ENCODE measurements at regions not wholly inside any gene's neighbourhood (a gene's known extent, or its start where the extent isn't known, plus 50 kb on each side); places are given as distances from the start of the nearest gene placed in this dataset.

GRCh38 chr7:124679146-124679545 is 86.4 kb downstream of the GPR37 start:
- Histone ChIP-seq H3K23ac (ENCODE audit: insufficient read length) (no peak overlapping the region), H2BK20ac (ENCODE audit: low read length) (no peak overlapping the region), H3K14ac (ENCODE audit: insufficient read length) (no peak overlapping the region), H2AK5ac (ENCODE audit: low read depth, low read length) (no peak overlapping the region), H3K56ac (replicated peaks; ENCODE audit: insufficient read length, low read depth, low read length) (no peak overlapping the region), H4K91ac (replicated peaks; ENCODE audit: insufficient read length, low read length) (no peak overlapping the region), H3K27ac (ENCODE audit: low read depth, low read length) (no peak overlapping the region), H2BK15ac (ENCODE audit: low read length) (no peak overlapping the region), H3K27me3 (replicated peaks in 1 of 4; ENCODE audit: control insufficient read depth in 3 of 4, extremely low read depth in 1 of 4, insufficient read depth in 3 of 4, low read length in 3 of 4) (no peaks in the 10 kb centered on the region), H3K23me2 (ENCODE audit: low read depth, low read length) (no peaks in the 10 kb centered on the region), H2AFZ (ENCODE audit: low read length) (no peak overlapping the region), H4K5ac (ENCODE audit: insufficient read length, low read depth, low read length) (no peak overlapping the region), H2BK120ac (replicated peaks; ENCODE audit: low read depth, low read length) (no peak overlapping the region), H3K4me1 (replicated peaks in 1 of 4; ENCODE audit: control insufficient read depth in 3 of 4, insufficient read depth in 4 of 4, low read length in 3 of 4) (peaks cover 0 to 6% (median 0%) of the 10 kb centered on the region in 4 experiments; a peak in 1 of 7 replicates), H3K9me3 (ENCODE audit: insufficient read depth in 2 of 2, low read depth in 1 of 2, low read length in 1 of 2) (no peaks in the 10 kb centered on the region), H2BK5ac (ENCODE audit: low read depth, low read length) (no peak overlapping the region), H3K79me1 (ENCODE audit: low read depth, low read length) (no peaks in the 10 kb centered on the region), H3K9ac (replicated peaks in 1 of 4; ENCODE audit: extremely low read depth in 1 of 4, low read depth in 3 of 4, low read length in 3 of 4) (no peak overlapping the region), H3K36me3 (ENCODE audit: control insufficient read depth in 2 of 4, insufficient read depth in 4 of 4, low read length in 3 of 4) (no peaks in the 10 kb centered on the region), H4K8ac (ENCODE audit: extremely low read depth, insufficient read depth, low read length) (no peak overlapping the region), H4K20me1 (replicated peaks in 1 of 2; ENCODE audit: control insufficient read depth in 1 of 2, insufficient read depth in 2 of 2, low read length in 2 of 2) (no peaks in the 10 kb centered on the region), H2BK12ac (ENCODE audit: low read depth, low read length) (no peak overlapping the region), H3K4me3 (ENCODE audit: extremely low read depth in 1 of 4, insufficient read depth in 2 of 4, low read depth in 3 of 4, low read length in 4 of 4) (no peak overlapping the region), H3K18ac (ENCODE audit: extremely low read depth, low read length) (no peak overlapping the region), H3K4me2 (ENCODE audit: insufficient read depth in 1 of 2, low read depth in 2 of 2, low read length in 2 of 2) (no peak overlapping the region), H3K79me2 (ENCODE audit: control insufficient read depth in 1 of 2, insufficient read depth in 2 of 2, low read length in 2 of 2) (no peaks in the 10 kb centered on the region), H3K4ac (replicated peaks; ENCODE audit: insufficient read length, low read depth, low read length) (no peak overlapping the region)
- TF ChIP-seq KDM5A (IDR thresholded peaks at IDR 0.05; ENCODE audit: low read length), result no peak
- DNase-seq (ENCODE audit: low read depth in 1 of 2, low spot score in 2 of 2) (no peak), FAIRE-seq (no peak)
- ChIA-PET POLR2A (ENCODE audit: partially characterized antibody) (no interaction called here), CTCF (ENCODE audit: partially characterized antibody) (interaction anchor here (0.6 kb wide), 2 partner anchors 18 to 119 kb away, joined by 3 read pairs; no protein-coding TSS in a partner anchor)
- 60% methylated on average over 2 of the region's 2 CpGs; no CpG with 5 or more reads in 1 of the 2 experiments for WGBS, 2 experiments (ENCODE audit: extremely low coverage in 1 of 2, insufficient coverage in 1 of 2, insufficient read length in 1 of 2, insufficient replicate concordance in 2 of 2, low coverage in 1 of 2, low lambda C conversion rate in 2 of 2, missing lambda C conversion rate in 1 of 2)
